AG09309 (cell line): ENCODE measurements at regions not wholly inside any gene's neighbourhood (a gene's known extent, or its start where the extent isn't known, plus 50 kb on each side); places are given as distances from the start of the nearest gene placed in this dataset.

Experiments used
- DNase-seq: peaks from one replicate; pipeline ENCODE4 v3.0.0-alpha.2; 2010; ENCODE audit warnings: low read depth
- H3K4me3 ChIP-seq: 2 replicates; pipeline ENCODE4 v1.5.1; 2011; ENCODE audit warnings: mild to moderate bottlenecking, low read depth, low read length, moderate library complexity; ENCODE audit not compliant: control insufficient read depth
- TF ChIP-seq, protein P1 (sequence below): IDR thresholded peaks from 2 replicates; pipeline ENCODE4 v1.5.1; 2011; ENCODE audit warnings: mild to moderate bottlenecking, low read depth, low read length, inconsistent platforms; ENCODE audit not compliant: insufficient read depth, control insufficient read depth; ENCODE audit errors: missing control alignments

DNA sequence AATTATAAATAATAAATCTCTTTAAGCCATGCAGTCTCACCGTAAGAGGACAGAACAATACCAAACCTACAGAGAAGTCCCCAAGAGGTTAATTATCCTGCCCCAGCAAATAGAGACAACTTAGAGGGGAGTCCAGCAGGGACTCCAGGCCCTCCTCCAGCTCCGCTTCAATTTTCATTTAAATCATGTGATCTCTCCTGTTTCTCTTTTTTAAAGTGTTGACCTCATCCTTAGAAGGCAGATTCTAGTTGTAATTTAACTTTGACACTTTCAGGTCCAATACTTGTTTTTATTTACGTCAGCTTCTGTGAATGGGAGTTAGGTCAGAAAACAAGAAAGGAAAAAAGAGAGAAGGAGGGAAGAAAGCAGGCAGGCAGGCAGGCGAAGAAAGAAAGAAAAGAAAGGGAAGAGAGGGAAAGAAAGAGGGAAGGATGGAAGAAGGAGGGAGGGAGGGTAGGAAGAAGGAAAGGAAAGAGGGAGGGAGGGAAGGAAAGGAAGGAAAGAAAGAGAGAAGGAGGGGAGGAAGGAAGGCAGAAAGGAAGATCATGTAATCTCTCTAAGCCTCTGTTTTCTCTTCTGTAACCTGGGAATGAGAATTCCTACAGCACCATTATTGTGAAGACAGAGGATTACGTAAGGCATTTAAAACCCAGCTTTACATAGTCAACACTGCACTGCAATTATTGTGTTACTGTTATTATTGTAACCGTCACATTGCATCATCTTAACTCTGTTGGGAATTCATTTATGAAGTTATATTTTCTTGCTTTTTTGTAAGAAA, 227.7 kb downstream of the SKIDA1 start:
- no peak overlapping the region for H3K4me3 ChIP-seq
- DNase-seq, result no peak
- TF ChIP-seq, protein P1, sequence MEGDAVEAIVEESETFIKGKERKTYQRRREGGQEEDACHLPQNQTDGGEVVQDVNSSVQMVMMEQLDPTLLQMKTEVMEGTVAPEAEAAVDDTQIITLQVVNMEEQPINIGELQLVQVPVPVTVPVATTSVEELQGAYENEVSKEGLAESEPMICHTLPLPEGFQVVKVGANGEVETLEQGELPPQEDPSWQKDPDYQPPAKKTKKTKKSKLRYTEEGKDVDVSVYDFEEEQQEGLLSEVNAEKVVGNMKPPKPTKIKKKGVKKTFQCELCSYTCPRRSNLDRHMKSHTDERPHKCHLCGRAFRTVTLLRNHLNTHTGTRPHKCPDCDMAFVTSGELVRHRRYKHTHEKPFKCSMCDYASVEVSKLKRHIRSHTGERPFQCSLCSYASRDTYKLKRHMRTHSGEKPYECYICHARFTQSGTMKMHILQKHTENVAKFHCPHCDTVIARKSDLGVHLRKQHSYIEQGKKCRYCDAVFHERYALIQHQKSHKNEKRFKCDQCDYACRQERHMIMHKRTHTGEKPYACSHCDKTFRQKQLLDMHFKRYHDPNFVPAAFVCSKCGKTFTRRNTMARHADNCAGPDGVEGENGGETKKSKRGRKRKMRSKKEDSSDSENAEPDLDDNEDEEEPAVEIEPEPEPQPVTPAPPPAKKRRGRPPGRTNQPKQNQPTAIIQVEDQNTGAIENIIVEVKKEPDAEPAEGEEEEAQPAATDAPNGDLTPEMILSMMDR, result no peak

DNA sequence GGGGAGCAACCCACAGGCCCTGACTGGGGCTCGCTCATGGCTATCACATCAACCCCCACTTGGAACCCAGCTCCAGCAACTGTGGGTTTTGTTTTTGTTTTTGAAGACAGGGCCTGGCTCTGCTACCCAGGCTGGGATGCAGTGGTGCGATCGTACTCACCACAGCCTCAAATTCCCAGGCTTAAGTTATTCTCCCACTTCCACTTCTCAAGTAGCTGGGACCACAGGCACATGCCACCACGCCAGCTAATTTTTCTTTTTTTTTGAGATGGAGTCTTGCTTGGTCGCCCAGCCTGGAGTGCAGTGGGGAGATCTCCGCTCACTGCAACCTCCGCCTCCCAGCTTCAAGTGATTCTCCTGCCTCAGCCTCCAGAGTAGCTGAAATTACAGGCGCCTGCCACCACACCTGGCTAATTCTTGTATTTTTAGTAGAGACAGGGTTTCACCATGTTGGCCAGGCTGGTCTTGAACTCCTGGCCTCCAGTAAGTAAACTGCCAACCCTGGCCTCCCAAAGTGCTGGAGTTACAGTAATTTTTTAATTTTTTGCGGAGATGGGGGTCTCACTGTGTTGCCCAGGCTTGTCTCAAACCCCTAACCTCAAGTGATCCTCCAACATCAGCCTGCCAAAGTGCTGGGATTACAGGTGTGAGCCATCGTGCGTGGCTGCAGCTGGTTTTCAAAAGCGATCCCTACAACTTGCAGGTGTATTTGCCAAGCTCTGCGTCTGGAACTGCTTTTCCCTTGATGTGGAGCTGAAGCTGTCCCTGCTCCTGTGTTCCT, 228.7 kb downstream of the SKIDA1 start:
- H3K4me3 ChIP-seq, result no peak overlapping the region
- TF ChIP-seq, protein P1, result no peak
- no peak for DNase-seq

DNA sequence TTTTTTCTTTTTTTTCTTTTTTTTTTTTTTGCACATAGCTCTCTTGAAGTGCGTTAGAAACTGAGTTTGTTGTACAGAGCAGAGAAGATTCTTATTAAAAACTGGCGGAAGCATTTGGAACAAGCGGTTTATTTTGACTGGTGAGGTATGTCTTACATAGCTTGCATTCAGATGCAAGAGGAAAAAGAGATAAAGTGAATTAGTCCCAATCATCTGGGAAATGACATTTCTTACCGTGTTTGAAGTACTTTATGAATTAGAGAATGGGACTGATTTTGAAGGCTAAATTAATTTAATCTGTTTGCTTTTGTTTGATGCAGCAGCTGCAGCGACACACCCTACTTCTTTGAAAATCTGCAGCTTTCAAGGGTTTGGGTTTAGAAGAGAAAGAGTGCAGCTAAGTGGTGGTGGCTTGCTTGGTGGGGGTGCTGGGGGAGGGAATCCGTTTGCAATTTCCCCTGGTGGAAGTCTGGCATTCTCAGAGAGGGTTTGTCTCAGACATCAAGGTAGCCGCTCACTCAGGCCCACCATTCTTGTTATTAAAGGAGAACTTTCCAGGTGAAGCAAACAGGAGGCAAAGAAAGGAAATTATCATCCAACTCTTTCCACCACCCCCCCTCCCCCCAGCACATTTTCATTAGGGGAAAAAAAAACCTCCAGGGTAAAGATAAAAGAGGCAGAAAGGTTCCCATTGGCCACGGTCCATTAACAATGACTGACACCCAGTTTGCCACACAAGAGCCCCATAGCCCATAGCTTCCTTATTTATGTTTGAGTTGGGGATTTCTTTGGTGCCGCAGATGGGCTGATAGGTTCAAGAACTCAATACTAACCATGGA, 231.7 kb downstream of the SKIDA1 start:
- H3K4me3 ChIP-seq, result no peak overlapping the region
- DNase-seq, result no peak
- TF ChIP-seq, protein P1, result no peak

DNA sequence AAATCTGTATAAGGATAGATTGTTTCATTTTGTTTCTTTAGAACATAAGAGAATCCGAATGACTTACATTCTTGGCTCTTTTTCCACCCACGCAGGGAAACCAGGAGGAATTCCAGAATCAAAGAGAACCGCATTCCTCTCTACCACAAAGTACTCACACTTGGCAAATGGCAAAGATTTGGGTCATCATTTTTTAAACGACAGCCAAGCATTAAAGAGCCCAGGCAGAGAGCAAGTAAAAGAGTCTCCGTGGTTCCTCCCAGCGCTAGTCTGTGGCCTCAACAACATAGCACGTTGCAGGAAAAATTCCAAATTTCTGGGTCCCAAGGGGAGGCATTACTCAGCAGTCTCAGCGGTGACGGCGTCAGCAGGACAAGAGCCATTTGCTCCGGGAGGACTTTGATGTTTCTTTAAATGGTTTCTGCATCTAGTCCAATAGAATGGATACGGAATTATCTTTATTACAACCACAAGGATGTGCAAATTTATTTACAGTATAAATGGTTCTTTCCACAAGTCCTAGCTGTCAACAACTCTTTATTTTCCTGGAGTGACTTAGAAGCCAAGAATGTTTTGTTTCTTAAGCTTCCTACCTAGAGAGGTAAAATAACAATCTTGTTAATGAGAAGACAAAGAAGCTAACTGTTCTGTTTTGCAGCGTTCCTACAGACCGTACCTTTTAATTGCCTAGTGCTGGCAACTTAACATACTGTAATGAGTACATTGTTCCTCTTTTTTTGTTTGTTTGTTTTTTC, 232.5 kb downstream of the SKIDA1 start:
- peak overlapping the region; percentile 7; the same call in 1 of the 2 replicates for H3K4me3 ChIP-seq
- DNase-seq, result peak; percentile 96
- TF ChIP-seq, protein P1, result no peak

DNA sequence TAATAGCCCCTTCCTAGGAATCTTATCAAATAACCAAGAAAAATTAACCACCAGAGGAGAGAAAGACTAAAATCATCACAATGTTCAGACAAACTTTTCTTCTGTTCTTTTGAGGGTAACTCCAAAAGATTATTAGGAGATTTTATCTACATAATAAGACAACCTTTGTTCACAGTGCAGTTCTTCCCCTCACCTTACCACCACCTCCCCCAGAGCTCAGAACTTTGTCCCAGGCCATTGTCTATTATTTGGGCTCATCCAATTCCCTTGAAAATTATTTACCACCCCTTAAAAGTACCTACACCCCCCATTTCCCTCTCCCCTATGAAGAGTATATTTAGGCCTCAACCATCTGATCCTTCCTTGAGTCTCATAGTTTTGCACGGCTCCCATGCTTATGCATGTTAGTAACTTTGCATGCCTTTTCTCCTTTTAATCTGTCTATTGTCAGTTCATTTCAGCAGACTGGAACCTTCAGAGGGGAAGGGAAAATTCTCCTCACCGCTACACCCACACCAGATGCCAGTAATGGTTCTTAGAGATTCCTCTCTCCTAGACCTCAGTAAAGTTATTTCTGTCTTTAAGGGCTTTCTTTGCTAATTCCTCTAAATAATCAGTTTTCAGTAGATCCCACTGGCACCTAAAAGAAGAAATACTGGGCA, 234.9 kb downstream of the SKIDA1 start:
- DNase-seq, result no peak
- TF ChIP-seq, protein P1, result no peak
- H3K4me3 ChIP-seq, result no peak overlapping the region

DNA sequence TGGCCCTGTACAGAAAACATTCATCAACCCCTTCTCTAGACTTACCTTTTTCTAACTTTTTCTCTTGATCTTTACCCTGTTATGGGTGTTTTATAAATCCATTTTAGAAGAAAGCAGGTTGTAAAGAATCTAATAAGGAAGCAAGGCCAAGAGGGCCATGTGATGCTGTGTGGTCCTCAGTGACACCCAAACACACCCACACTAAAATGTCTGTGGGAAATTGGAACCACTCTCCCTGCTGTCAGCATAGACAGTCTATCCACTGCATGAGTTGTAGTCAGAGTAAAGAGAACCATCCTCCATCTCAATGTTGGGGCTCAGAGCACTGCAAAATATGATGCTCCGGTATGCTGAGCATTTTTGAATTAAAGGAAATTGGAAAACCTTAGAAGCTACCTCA, 235.5 kb downstream of the SKIDA1 start:
- TF ChIP-seq, protein P1, result no peak
- H3K4me3 ChIP-seq, result no peak overlapping the region
- DNase-seq, result no peak
